CD4-positive, CD25-positive, alpha-beta regulatory T cell (primary cell): ENCODE measurements at regions not wholly inside any gene's neighbourhood (a gene's known extent, or its start where the extent isn't known, plus 50 kb on each side); places are given as distances from the start of the nearest gene placed in this dataset.

Experiments used
- ATAC-seq, 2 donors: fragments of 150-1000 bp; cut with Tn5 transposase; one replicate each; pipeline ENCODE4 v1.10.0; 2021; ENCODE audit warnings: low read depth in 2 of 2, moderate number of reproducible peaks in 2 of 2, moderate library complexity in 1 of 2
- DNase-seq, 3 donors: peaks; one replicate each; pipeline versions ENCODE4 v3.0.0 to v3.0.0-alpha.2; 2012 to 2022; ENCODE audit warnings: mixed read lengths in 1 of 3
- H3K27ac ChIP-seq: one replicate; pipeline ENCODE4 v1.7.0; 2013; ENCODE audit warnings: mild to moderate bottlenecking, low read length; ENCODE audit not compliant: insufficient read depth, poor library complexity, severe bottlenecking
- H3K27me3 ChIP-seq: one replicate; pipeline ENCODE4 v1.7.0; 2013; ENCODE audit warnings: low read length; ENCODE audit not compliant: control insufficient read depth, insufficient read depth
- H3K36me3 ChIP-seq: one replicate; pipeline ENCODE4 v1.7.0; 2013; ENCODE audit warnings: mild to moderate bottlenecking, low read length, moderate library complexity; ENCODE audit not compliant: control insufficient read depth, insufficient read depth
- H3K4me1 ChIP-seq: 2 replicates; pipeline ENCODE4 v1.7.0; 2013; ENCODE audit warnings: mild to moderate bottlenecking, low read length; ENCODE audit not compliant: insufficient read depth, control insufficient read depth, poor library complexity, severe bottlenecking
- H3K4me3 ChIP-seq: one replicate; pipeline ENCODE4 v1.7.0; 2013; ENCODE audit warnings: low read depth, mild to moderate bottlenecking, low read length, moderate library complexity
- H3K9me3 ChIP-seq, 2 experiments: 1 replicate in 1 of 2; 2 replicates in 1 of 2; pipeline ENCODE4 v1.7.0; 2013; ENCODE audit warnings: low read length in 2 of 2, mild to moderate bottlenecking in 1 of 2, moderate library complexity in 1 of 2; ENCODE audit not compliant: control insufficient read depth in 2 of 2
- H3K27ac Mint-ChIP-seq, 3 donors: one replicate each; pipeline ENCODE4 v1.8.0; 2020 to 2022; ENCODE audit warnings: mild to moderate bottlenecking in 3 of 3, mixed read lengths in 3 of 3, moderate library complexity in 2 of 3
- H3K27me3 Mint-ChIP-seq: one replicate; pipeline ENCODE4 v1.8.0; 2022; ENCODE audit warnings: mild to moderate bottlenecking, mixed read lengths
- H3K36me3 Mint-ChIP-seq: one replicate; pipeline ENCODE4 v1.8.0; 2020; ENCODE audit warnings: mixed read lengths
- H3K4me1 Mint-ChIP-seq, 4 donors: one replicate each; pipeline ENCODE4 v1.8.0; 2020 to 2022; ENCODE audit warnings: mixed read lengths in 4 of 4, mild to moderate bottlenecking in 1 of 4
- H3K4me3 Mint-ChIP-seq, 4 donors: one replicate each; pipeline ENCODE4 v1.8.0; 2020 to 2022; ENCODE audit warnings: mild to moderate bottlenecking in 4 of 4, mixed read lengths in 4 of 4, moderate library complexity in 3 of 4
- H3K9me3 Mint-ChIP-seq, 7 donors: one replicate each; pipeline ENCODE4 v1.8.0; 2020 to 2022; ENCODE audit warnings: mixed read lengths in 7 of 7, mild to moderate bottlenecking in 3 of 7, moderate library complexity in 2 of 7

- H3K4me1 ChIP-seq, result no peaks in the 10 kb centered on the region
- ATAC-seq (no peak), DNase-seq (no peak)
- Mint-ChIP-seq H3K9me3 (peaks cover 2 to 20% (median 10%) of the 10 kb centered on the region in 7 donors), H3K27me3 (peaks cover 4% of the 10 kb centered on the region), H3K27ac (no peak overlapping the region), H3K36me3 (no peaks in the 10 kb centered on the region), H3K4me1 (no peaks in the 10 kb centered on the region), H3K4me3 (no peak overlapping the region)
- H3K4me3 ChIP-seq, result no peak overlapping the region
- no peaks in the 10 kb centered on the region for H3K9me3 ChIP-seq
- H3K27ac ChIP-seq, result no peak overlapping the region
- no peaks in the 10 kb centered on the region for H3K27me3 ChIP-seq
- H3K36me3 ChIP-seq, result no peaks in the 10 kb centered on the region
Measured at GRCh38 chr4:149095001-149095400, 652.8 kb upstream of the NR3C2 start.

DNA sequence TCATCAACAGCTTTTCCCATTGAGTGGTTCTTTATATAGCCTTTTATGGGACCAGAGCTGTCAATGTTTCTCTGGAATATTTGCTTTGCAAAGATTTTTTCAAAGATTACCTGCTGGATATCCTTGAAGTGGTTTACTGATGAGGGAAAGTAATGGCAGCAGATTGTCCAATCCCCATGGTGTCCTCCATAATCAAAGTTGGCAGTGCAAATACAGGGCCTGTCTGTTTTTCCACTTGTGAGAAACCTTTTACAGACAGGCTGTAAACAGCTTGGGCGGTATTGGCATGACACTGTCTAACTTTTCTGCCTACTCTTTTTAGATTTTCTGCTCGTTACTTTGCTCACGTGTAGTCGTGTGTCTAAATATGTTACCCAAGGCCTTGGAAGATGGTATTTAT, 641.9 kb upstream of the NR3C2 start:
- H3K27ac ChIP-seq, result no peak overlapping the region
- H3K4me1 ChIP-seq, result no peaks in the 10 kb centered on the region
- H3K27me3 Mint-ChIP-seq, result no peaks in the 10 kb centered on the region
- no peak overlapping the region for H3K4me3 ChIP-seq
- no peak overlapping the region for H3K27ac Mint-ChIP-seq
- H3K9me3 Mint-ChIP-seq, result peaks cover 0 to 10% (median 3%) of the 10 kb centered on the region in 7 donors
- ATAC-seq (no peak), DNase-seq (no peak)
- no peaks in the 10 kb centered on the region for H3K4me1 Mint-ChIP-seq
- no peaks in the 10 kb centered on the region for H3K36me3 ChIP-seq
- H3K4me3 Mint-ChIP-seq, result no peak overlapping the region
- H3K36me3 Mint-ChIP-seq, result no peaks in the 10 kb centered on the region
- H3K27me3 ChIP-seq, result no peaks in the 10 kb centered on the region
- H3K9me3 ChIP-seq, result peaks cover 0 to 3% of the 10 kb centered on the region in 2 experiments

DNA sequence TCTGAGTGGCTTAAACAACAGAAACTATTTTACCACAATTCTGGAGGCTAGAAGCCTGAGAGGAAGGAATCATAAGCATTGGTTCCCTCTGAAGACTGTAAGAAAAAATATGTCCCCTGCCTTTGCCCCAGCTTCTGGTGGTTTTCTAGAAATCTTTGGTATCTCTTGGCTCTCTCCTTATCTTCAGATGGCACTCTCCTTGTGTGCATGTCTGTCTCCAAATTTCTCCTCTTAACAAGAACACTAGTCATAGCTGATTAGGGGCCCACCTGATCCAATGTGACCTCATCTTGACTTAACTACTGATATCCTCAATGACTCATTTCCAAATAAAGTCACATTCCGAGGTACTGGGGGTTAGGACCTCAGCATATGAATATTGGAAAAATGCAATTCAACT, 635.0 kb upstream of the NR3C2 start:
- H3K36me3 ChIP-seq, result no peaks in the 10 kb centered on the region
- H3K4me3 ChIP-seq, result no peak overlapping the region
- ATAC-seq (no peak), DNase-seq (no peak)
- Mint-ChIP-seq H3K36me3 (no peaks in the 10 kb centered on the region), H3K4me3 (no peak overlapping the region), H3K4me1 (no peaks in the 10 kb centered on the region), H3K9me3 (peaks cover 0 to 6% (median 0%) of the 10 kb centered on the region in 7 donors), H3K27ac (peak overlapping the region in 1 of 3 donors; percentile 24), H3K27me3 (peaks cover 8% of the 10 kb centered on the region)
- no peak overlapping the region for H3K27ac ChIP-seq
- H3K9me3 ChIP-seq, result no peaks in the 10 kb centered on the region
- H3K27me3 ChIP-seq, result no peaks in the 10 kb centered on the region
- no peaks in the 10 kb centered on the region for H3K4me1 ChIP-seq

DNA sequence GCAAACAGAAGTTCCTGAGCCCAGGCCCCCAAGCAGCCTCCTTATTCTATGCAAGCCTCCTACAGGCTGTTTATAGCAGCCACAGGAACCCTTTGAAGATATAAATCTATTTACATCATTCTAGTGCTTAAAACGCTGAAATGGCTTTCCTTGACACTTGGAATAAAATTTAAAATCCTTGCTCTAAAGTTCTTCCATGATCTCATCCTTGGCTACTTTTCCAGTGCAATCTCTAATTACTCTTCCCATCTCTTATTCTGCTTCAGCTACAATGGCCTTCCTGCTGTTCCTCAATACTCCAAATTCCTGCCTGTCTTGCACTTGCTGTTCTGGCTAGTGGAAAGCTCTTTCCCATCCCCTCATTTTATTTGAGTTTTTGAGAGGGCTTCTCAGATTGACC, 634.2 kb upstream of the NR3C2 start:
- peaks cover 0 to 6% (median 0%) of the 10 kb centered on the region in 7 donors for H3K9me3 Mint-ChIP-seq
- H3K4me1 ChIP-seq, result no peaks in the 10 kb centered on the region
- no peaks in the 10 kb centered on the region for H3K27me3 ChIP-seq
- H3K36me3 Mint-ChIP-seq, result no peaks in the 10 kb centered on the region
- H3K27me3 Mint-ChIP-seq, result peaks cover 8% of the 10 kb centered on the region
- no peaks in the 10 kb centered on the region for H3K9me3 ChIP-seq
- H3K36me3 ChIP-seq, result no peaks in the 10 kb centered on the region
- H3K27ac ChIP-seq, result no peak overlapping the region
- H3K4me3 ChIP-seq, result no peak overlapping the region
- DNase-seq (no peak), ATAC-seq (no peak)
- H3K4me1 Mint-ChIP-seq, result no peaks in the 10 kb centered on the region
- H3K4me3 Mint-ChIP-seq, result no peak overlapping the region
- no peak overlapping the region for H3K27ac Mint-ChIP-seq

- Mint-ChIP-seq H3K4me1 (no peaks in the 10 kb centered on the region), H3K9me3 (peaks cover 0 to 7% (median 0%) of the 10 kb centered on the region in 7 donors), H3K4me3 (no peak overlapping the region), H3K36me3 (no peaks in the 10 kb centered on the region), H3K27me3 (peaks cover 4% of the 10 kb centered on the region), H3K27ac (no peak overlapping the region)
- no peak for DNase-seq
- no peak for ATAC-seq
- Histone ChIP-seq H3K27me3 (no peaks in the 10 kb centered on the region), H3K4me3 (no peak overlapping the region), H3K27ac (no peak overlapping the region), H3K36me3 (no peaks in the 10 kb centered on the region), H3K9me3 (no peaks in the 10 kb centered on the region), H3K4me1 (no peaks in the 10 kb centered on the region)
Measured at GRCh38 chr4:149072384-149072783, 630.2 kb upstream of the NR3C2 start.

DNA sequence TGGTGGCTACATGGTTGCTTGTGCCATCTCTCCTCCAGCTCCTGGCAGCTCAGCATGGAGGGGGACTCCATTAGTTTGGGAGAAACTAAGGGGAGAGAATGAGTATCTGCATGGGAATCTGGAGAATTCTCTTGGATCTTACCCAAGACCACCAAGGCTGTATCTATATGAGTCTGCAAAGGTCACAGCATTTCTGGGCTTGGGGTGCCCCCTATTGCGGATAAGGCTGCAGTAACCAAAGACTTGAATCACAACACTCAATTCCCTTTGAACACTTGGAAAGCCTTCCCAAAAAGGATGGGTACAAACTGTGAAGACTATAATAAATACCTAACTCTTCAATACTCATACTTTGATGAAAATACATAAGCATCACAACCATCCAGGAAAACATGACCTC, 623.5 kb upstream of the NR3C2 start:
- DNase-seq, result no peak
- H3K27ac Mint-ChIP-seq, result no peak overlapping the region
- H3K4me3 Mint-ChIP-seq, result no peak overlapping the region

DNA sequence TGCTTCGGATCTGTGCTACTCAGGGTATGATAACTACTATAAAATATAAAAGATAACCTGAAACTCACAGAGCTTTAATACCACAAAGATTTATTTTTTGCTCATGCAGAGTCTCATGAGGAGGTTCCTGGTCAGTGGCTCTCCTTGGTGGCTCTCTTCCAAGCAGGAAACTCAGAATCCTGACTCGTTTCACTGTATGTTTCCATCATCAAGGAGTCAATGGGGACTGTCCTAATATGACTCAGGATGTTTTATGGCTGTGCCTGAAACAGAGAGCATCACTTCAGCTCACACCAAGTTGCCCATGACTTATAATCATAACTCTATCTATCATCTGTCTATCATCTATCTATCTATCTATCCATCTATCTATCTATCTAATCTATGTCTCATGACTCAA, 620.8 kb upstream of the NR3C2 start:
- no peak overlapping the region for H3K4me3 Mint-ChIP-seq
- H3K4me1 ChIP-seq, result no peaks in the 10 kb centered on the region
- no peaks in the 10 kb centered on the region for H3K36me3 ChIP-seq
- no peaks in the 10 kb centered on the region for H3K27me3 Mint-ChIP-seq
- H3K27ac Mint-ChIP-seq, result no peak overlapping the region
- H3K4me3 ChIP-seq, result no peak overlapping the region
- no peak overlapping the region for H3K27ac ChIP-seq
- no peaks in the 10 kb centered on the region for H3K36me3 Mint-ChIP-seq
- DNase-seq (no peak), ATAC-seq (no peak)
- peaks cover 0 to 8% (median 0%) of the 10 kb centered on the region in 7 donors for H3K9me3 Mint-ChIP-seq
- no peaks in the 10 kb centered on the region for H3K4me1 Mint-ChIP-seq
- H3K27me3 ChIP-seq, result no peaks in the 10 kb centered on the region
- no peaks in the 10 kb centered on the region for H3K9me3 ChIP-seq

More for the DNA sequence above, 623.5 kb upstream of the NR3C2 start:
- no peaks in the 10 kb centered on the region for H3K4me1 ChIP-seq
- H3K27me3 Mint-ChIP-seq, result no peaks in the 10 kb centered on the region
- no peaks in the 10 kb centered on the region for H3K9me3 ChIP-seq
- no peaks in the 10 kb centered on the region for H3K4me1 Mint-ChIP-seq
- no peak overlapping the region for H3K4me3 ChIP-seq
- H3K27ac ChIP-seq, result no peak overlapping the region
- peaks cover 0 to 8% (median 0%) of the 10 kb centered on the region in 7 donors for H3K9me3 Mint-ChIP-seq
- H3K36me3 ChIP-seq, result no peaks in the 10 kb centered on the region
- ATAC-seq, result no peak
- no peaks in the 10 kb centered on the region for H3K36me3 Mint-ChIP-seq
- no peaks in the 10 kb centered on the region for H3K27me3 ChIP-seq

DNA sequence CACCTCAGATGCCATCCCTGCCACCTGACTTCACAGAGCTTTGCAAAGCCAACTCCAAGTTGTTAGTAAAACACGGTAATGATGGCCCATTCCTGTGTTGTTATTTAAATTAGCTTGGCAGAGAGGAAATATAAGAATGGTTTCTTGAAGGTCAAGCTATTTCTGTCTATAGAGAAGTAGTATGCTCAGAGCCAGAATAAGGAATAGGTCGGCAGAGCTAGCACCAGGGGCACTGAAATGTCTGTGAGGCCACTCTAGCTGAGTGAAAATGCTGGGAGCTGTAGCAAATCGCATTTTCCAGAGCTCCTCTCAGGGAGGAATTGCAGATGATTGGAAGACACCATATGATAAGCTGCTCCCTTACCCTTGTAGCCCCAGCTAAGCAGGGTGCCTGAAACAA, 615.4 kb upstream of the NR3C2 start:
- Histone ChIP-seq H3K27me3 (no peaks in the 10 kb centered on the region), H3K27ac (no peak overlapping the region), H3K36me3 (no peaks in the 10 kb centered on the region), H3K4me1 (no peaks in the 10 kb centered on the region), H3K9me3 (no peaks in the 10 kb centered on the region), H3K4me3 (no peak overlapping the region)
- Mint-ChIP-seq H3K9me3 (no peaks in the 10 kb centered on the region), H3K27me3 (no peaks in the 10 kb centered on the region), H3K4me3 (no peak overlapping the region), H3K4me1 (no peaks in the 10 kb centered on the region), H3K36me3 (no peaks in the 10 kb centered on the region), H3K27ac (no peak overlapping the region)
- no peak for DNase-seq
- ATAC-seq, result no peak
